Stomach (tissue), 8 donors: ENCODE measurements at regions not wholly inside any gene's neighbourhood (a gene's known extent, or its start where the extent isn't known, plus 50 kb on each side); places are given as distances from the start of the nearest gene placed in this dataset.
"Not testable (repeated sequence)": the region's sequence is repeated elsewhere in the genome, so short reads cannot be mapped to it uniquely, and the experiment has no call there.

Source experiments
- DNase-seq, 2 donors: peaks; one replicate each; pipeline versions ENCODE4 v3.0.0 to v3.0.0-alpha.2; 2013 to 2019
- H3K27ac ChIP-seq, 5 donors: fragments of 200-600 bp in 4 of 5; sonication (generic) in 4 of 5; one replicate each; pipeline ENCODE4 v1.5.1; 2013 to 2019; ENCODE audit warnings: mild to moderate bottlenecking in 1 of 5, moderate library complexity in 1 of 5
- H3K27me3 ChIP-seq, 3 donors: fragments of 200-600 bp; sonication (generic); one replicate each; pipeline ENCODE4 v1.5.1; 2017 to 2019; ENCODE audit warnings: mixed run types in 1 of 3
- H3K36me3 ChIP-seq, 4 donors: fragments of 200-600 bp; sonication (generic); 1 replicate in 3 of 4; 2 replicates in 1 of 4; pipeline ENCODE4 v1.5.1; 2016 to 2019
- H3K4me1 ChIP-seq, 4 donors: fragments of 200-600 bp; sonication (generic); one replicate each; pipeline ENCODE4 v1.5.1; 2016 to 2019
- H3K4me3 ChIP-seq, 4 donors: fragments of 200-600 bp; sonication (generic) in 3 of 4; one replicate each; pipeline ENCODE4 v1.5.1; 2016 to 2019; ENCODE audit warnings: mild to moderate bottlenecking in 1 of 4
- H3K9me3 ChIP-seq, 4 donors: fragments of 200-600 bp; sonication (generic); one replicate each; pipeline ENCODE4 v1.5.1; 2016 to 2019
- CTCF ChIP-seq, 7 experiments: fragments of 450-650 bp in 4 of 7; fragments of 200-600 bp in 3 of 7; sonication (generic) in 3 of 7; IDR thresholded peaks; one replicate each; pipeline ENCODE4 v1.5.1; 2016 to 2019; ENCODE audit warnings: antibody characterized with exemption in 7 of 7, control low read depth in 2 of 7, mild to moderate bottlenecking in 1 of 7
- EP300 ChIP-seq: sonication (generic); formaldehyde crosslinking; IDR thresholded peaks from one replicate; pipeline ENCODE4 v1.6.1; 2017; ENCODE audit warnings: antibody characterized with exemption
- POLR2A ChIP-seq, 4 donors: fragments of 450-650 bp; IDR thresholded peaks; one replicate each; pipeline ENCODE4 v1.6.1; 2016; ENCODE audit warnings: antibody characterized with exemption in 4 of 4, control low read depth in 2 of 4, mild to moderate bottlenecking in 1 of 4, moderate library complexity in 1 of 4
- POLR2AphosphoS5 ChIP-seq, 3 donors: sonication (generic); formaldehyde crosslinking; IDR thresholded peaks; one replicate each; pipeline ENCODE4 v1.6.1; 2016; ENCODE audit warnings: antibody characterized with exemption in 3 of 3
- WGBS, 5 donors: extraction: QIAGEN DNeasy Blood & Tissue Kit in 3 of 5; methylation state at CpG; one replicate each; pipeline versions ENCODE4 v1.1.5 to v1.1.7; 2013 to 2018; 5-methylcytosine and 5-hydroxymethylcytosine counted together
- intact Hi-C: fragments of 100-400 bp; cut with DNase I; formaldehyde crosslinking; loops from one replicate; pipeline ENCODE4 v1.15.1; 2023; ENCODE audit warnings: low total_unique reads
- donor health status: healthy with polysubstance abuse.
- donor health status: Bipolar disorder and iron deficiency.
- donor health status: healthy.

GRCh38 chr10:78441010-78441409, 407.3 kb downstream of the RPS24 start:
- no peak overlapping the region for H3K4me3 ChIP-seq
- H3K36me3 ChIP-seq, result no peaks in the 10 kb centered on the region
- H3K27me3 ChIP-seq, result no peaks in the 10 kb centered on the region
- H3K9me3 ChIP-seq, result no peaks in the 10 kb centered on the region
- H3K4me1 ChIP-seq, result peaks cover 0 to 34% (median 18%) of the 10 kb centered on the region in 4 donors
- TF ChIP-seq EP300, result no peak
- TF ChIP-seq POLR2AphosphoS5 (IDR thresholded peaks at IDR 0.05), result no peak
- no peak for TF ChIP-seq POLR2A (IDR thresholded peaks at IDR 0.05)
- TF ChIP-seq CTCF (IDR thresholded peaks at IDR 0.05), result no peak
- H3K27ac ChIP-seq, result no peak overlapping the region
- WGBS, 5 donors, result 92 to 94% (median 94%) methylated on average over 4 of the region's 4 CpGs
- intact Hi-C loops, result no loop called here
- DNase-seq, result no peak

- Histone ChIP-seq H3K36me3 (no peaks in the 10 kb centered on the region), H3K4me1 (peaks cover 0 to 28% (median 14%) of the 10 kb centered on the region in 4 donors), H3K27me3 (no peaks in the 10 kb centered on the region), H3K4me3 (no peak overlapping the region), H3K9me3 (no peaks in the 10 kb centered on the region), H3K27ac (no peak overlapping the region)
- 91 to 97% (median 94%) methylated on average over 5 of the region's 5 CpGs for WGBS, 5 donors
- DNase-seq, result no peak
- TF ChIP-seq POLR2AphosphoS5 (IDR thresholded peaks at IDR 0.05) (no peak), POLR2A (IDR thresholded peaks at IDR 0.05) (no peak), EP300 (no peak)
- intact Hi-C loops, result no loop called here
Observed at GRCh38 chr10:78441694-78442093, 408.0 kb downstream of the RPS24 start.

GRCh38 chr10:78442836-78443550, 409.3 kb downstream of the RPS24 start:
- Histone ChIP-seq H3K4me3 (no peak overlapping the region), H3K27me3 (no peaks in the 10 kb centered on the region), H3K27ac (no peak overlapping the region), H3K36me3 (no peaks in the 10 kb centered on the region), H3K9me3 (no peaks in the 10 kb centered on the region), H3K4me1 (peaks cover 0 to 15% (median 7%) of the 10 kb centered on the region in 4 donors)
- TF ChIP-seq POLR2A (IDR thresholded peaks at IDR 0.05), result no peak
- TF ChIP-seq POLR2AphosphoS5 (IDR thresholded peaks at IDR 0.05), result no peak
- TF ChIP-seq CTCF (IDR thresholded peaks at IDR 0.05), result no peak
- no peak for TF ChIP-seq EP300
- intact Hi-C loops, result no loop called here
- DNase-seq, result no peak
- WGBS, 5 donors, result 76 to 89% (median 85%) methylated on average over 10 to 13 of the region's 13 CpGs

- Histone ChIP-seq H3K27me3 (no peaks in the 10 kb centered on the region), H3K4me3 (no peak overlapping the region), H3K4me1 (peaks cover 0 to 6% (median 2%) of the 10 kb centered on the region in 4 donors), H3K27ac (no peak overlapping the region), H3K9me3 (no peaks in the 10 kb centered on the region), H3K36me3 (no peaks in the 10 kb centered on the region)
- TF ChIP-seq CTCF (IDR thresholded peaks at IDR 0.05), result no peak
- TF ChIP-seq EP300, result no peak
- TF ChIP-seq POLR2AphosphoS5 (IDR thresholded peaks at IDR 0.05), result no peak
- TF ChIP-seq POLR2A (IDR thresholded peaks at IDR 0.05), result no peak
- 72 to 91% (median 82%) methylated on average over 11 of the region's 11 CpGs for WGBS, 5 donors
- DNase-seq, result no peak
- intact Hi-C loops, result no loop called here
Observed at GRCh38 chr10:78443900-78444571, 410.4 kb downstream of the RPS24 start.

GRCh38 chr10:78444741-78445140, 411.1 kb downstream of the RPS24 start:
- H3K27me3 ChIP-seq, H3K4me1 ChIP-seq, H3K27ac ChIP-seq, H3K4me3 ChIP-seq, DNase-seq, intact Hi-C loops, H3K9me3 ChIP-seq, H3K36me3 ChIP-seq: not testable (repeated sequence)
- 69 to 94% (median 85%) methylated on average over 4 of the region's 4 CpGs for WGBS, 5 donors
